ENCODE measurements at regions not wholly inside any gene's neighbourhood (a gene's known extent, or its start where the extent isn't known, plus 50 kb on each side); places are given as distances from the start of the nearest gene placed in this dataset.
A peak's percentile ranks its signal among the peaks of the same experiment; 100 is the strongest.

DNA sequence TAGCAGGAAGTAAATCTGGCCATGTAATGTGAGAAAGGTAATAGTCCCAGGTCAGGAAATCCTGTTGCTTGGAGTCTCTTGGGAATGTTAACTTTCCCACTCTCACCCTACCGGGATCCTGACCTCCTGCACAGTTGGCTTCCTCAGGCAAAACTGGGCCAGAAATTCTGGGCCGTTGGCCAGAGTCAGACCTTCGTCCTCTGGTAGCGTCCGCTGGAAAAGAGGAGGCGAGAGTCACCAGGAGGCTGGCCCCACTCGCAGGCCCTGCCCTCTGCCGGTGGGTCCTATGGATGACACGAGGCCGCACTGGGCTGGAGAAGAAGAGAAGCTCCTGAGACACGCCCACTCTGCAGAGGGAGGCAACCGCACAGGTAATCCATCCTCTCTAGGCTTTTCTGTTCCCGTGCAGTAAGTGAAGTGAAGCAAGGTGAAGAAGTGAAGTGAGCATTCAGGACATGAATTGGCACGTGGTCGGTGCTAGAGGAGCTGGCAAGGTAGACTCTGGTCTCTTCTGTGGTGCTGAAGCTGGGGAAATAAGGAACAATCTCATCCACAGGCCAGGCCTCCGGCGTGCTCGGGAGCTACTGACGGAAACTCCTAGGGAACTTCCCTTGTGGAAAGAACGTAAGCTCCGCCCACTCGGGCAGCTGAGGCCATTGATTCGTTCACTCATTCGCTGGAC lies 182.7 kb upstream of the GLI2 start:
- peak; percentile 99 for DNase-seq

DNA sequence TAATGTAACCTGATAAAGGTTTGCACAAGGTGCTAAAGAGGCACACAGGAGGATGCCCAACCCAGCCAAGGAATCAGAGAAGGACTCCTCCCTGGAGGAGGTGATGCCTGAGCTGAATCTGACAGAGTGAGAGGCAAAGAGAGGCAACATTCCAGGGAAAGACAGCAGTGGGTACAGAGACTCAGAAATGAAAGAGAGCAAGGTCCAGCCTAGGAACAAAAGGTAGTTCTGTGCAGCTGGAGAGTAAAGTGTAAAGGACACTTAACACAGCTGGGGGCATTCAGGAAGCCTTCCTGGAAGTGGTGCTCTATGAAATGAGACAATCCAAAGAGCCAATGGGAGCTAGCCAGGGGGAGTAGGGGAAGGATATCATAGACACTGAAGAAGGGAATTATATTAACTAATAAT lies 181.0 kb upstream of the GLI2 start:
- no peak for DNase-seq

DNA sequence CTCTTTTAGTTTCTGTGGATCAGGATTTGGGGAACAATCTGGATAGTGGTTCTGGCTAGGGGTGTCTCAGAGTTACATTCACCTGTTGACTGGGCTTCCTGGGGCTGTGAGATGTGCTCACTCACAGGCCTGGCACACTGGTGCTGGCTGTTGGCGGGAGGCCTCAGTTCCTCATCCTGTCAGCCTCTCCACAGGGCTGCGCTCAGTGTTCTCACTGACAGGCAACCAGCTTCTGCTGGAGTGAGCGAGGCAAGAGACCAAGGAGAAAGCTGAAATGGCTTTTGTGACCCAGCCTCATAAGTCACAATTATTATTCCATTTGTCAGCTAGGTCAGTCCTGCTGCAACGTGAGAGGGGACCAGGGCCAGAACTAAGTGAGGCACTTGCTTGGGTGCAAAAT lies 180.6 kb upstream of the GLI2 start:
- no peak for DNase-seq

DNA sequence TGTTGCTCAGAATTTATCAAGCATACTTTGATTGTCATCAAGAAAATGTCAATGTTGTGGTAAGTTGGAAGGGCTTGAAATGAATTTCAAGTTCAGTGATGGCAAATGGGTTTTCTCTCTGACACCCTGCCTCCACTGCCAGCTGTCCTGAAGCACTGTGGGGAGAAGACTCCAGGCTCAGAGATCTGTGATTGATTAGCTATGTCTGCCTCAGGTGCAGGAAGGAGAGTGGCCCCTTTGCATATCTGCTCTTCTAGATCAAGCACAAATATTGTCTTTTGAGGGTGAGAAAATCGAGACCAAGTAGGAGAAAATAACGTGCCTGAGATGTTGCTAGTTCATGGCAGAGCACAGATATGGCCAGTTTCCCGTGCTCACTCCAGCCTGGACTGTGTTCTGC lies 178.8 kb upstream of the GLI2 start:
- DNase-seq: no peak

DNA sequence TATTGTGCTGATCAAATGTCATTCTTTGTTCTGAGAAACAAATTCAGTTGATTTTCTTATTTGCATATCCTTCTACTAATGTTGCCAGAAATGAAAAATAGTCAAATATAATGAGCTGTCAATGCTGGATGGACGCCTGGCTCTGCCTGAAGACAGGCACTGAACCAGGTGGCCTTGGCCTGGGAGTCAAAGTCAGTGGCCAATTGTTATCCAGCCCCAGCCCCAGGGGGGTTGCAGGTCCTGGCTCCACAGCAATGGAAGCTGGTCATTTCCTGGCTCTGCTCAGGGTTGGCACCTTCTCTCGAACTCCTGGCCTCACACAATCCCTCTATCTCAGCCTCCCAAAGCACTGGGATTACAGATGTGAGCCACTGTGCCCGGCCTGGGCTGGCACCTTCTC lies 176.8 kb upstream of the GLI2 start:
- DNase-seq: no peak

DNA sequence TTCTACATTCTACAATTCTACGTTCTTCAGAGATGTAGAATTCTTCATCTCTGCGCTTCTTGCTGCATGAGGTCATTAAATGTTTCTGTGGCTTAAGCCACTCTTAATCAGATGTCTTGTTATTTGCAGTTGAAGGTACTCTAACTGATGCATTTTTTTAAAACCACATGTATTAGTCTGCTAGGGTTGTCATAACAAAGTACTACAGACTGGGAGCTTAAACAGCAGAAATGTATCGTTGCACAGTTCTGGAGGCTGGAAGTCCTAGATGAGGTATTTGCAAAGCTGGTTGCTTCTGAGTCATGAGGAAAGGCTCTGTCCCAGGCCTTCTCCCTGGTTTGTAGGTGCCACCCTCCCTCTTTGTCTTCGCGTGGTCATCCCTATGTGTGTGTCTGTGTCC lies 176.3 kb upstream of the GLI2 start:
- no peak for DNase-seq

DNA sequence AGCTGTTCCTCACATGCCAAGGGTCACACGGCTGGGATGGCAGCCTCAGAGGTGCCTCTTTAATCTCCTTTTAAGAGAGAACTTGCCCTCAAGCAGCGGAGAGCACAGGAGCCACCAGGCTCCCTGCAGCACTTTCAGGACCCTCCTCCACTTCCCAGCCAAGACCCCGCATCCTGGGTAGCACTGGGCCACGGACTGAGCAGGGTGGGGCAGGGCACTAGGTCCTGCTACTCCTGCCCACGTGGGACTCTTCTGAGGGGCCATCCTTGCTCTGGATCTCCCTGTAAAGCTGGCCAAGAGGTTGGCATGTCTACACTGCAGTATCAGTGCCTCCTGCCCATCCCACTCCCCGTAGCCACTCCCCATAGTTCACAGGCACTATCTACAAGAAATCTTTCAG lies 175.3 kb upstream of the GLI2 start:
- no peak for DNase-seq

DNA sequence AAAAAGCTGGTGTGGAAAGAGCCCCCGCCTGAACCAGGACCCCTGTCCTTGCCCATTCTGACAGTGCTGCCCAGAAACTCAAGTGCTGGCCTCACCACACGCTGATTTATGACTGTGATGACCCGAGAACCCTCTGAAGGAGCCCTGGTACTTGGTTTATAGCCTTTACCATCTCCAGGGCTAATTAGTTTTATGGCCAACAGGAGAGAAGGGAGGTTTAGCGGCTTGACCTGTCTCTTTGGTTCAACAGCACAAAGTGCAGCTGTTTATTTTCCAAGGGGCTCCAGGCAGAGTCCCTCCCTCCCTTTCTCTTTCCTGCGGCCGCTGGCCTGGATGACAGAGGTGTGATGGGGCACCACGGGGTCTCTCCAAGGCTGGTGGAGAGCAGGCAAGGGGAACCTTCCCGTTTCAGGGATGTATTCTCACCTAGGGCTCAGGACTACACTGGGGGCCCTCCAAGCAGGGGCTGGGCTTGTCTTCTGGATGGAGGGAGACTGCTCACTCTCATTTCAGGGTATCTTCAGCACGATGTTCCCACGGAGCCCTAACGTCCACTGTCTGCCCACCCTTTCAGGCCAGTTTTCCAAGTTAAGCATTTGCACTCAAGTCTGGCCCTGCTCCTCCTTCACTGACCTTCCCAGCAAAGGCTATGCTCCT lies 174.2 kb upstream of the GLI2 start:
- DNase-seq: no peak

DNA sequence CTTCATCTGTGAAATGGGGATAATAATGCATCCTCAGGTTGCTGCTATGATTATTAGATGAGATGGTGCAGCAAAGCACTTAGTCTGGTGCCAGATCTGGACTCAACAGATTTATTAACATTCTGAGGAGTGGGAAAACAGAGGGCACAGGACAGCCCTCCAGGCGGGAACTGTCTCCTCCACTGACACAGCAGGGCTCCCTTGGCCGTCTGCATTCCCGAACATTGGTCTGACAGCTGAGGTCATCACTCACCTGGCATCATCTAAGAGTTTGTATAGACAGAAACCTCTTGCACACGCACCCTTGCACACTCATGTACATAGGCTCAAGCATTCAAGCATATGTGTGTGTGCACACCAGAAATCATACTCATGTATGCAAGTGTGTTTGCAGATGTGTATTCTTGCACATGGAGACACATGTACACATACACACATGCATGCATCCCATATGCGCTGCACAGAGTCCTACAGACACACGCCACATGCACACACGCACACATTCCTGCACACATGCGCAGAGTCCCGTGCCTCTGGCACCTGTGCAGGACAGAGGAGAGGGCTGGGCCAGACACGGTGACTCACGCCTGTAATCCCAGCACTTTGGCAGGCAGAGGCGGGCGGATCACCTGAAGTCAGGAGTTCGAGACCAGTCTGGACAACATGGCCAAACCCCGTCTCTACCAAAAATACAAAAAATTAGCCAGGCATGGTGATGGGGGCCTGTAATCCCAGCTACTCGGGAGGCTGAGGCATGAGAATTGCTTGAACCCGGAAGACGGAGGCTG lies 173.3 kb upstream of the GLI2 start:
- DNase-seq: no peak

DNA sequence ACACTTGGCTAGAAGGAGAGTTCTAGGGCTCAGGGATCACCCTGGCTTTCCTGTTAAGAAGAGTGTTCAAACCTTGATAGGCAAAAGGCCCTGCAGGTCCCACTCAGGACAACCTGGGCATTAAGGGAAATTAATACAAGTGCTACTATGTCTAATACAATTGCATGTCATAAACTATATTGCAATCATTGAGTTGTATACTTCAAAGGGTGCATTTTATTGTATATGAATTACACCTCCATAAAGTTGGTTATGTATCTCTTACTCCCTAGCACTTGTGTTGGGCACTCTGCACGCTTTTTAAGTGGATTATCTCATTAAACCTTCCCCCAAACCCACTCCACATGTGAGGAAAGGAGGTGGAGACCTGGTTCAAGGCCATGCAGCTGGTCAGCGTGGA lies 172.1 kb upstream of the GLI2 start:
- DNase-seq: no peak

DNA sequence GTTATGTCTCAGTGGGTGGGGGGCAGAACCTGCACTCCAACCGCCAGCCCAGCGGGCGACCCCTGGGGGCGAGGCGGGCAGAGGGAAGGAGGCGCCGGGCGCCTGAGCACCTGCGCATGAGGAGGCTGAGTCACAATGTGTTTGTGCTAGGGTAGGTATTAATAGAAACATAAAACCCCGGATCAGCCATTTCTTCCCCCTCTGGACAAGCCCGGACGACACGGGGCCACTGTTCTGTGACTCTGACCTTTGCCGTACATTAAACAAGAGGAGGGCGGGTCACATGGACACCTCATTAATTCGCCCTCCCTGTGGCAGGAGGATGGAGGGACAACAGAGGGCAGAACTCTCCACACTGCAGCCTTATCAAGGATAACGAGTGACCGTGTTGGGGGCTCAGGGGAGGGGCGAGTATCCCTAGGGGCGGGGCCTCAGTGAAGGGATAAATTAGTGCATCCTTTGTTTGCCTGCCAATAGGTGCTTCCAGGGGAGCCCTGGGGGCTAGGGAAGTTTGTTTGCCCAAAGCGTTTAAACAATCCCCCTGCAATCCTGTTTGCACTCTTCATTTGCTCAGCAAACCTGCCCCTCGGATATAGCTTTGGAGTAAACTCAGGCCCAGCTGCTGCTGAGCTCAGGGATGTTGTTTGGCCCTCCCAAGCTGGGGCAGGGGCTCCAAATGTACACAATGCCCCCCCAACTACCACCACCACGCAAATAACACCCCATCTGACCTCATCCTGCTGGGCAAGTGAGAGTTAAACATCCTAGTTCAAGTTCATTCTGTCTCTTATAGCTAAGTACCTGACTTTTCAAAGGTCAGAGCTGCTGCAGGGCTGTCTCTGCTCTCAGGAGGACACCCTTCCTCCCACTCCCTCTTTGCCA lies 171.2 kb upstream of the GLI2 start:
- no peak for DNase-seq

DNA sequence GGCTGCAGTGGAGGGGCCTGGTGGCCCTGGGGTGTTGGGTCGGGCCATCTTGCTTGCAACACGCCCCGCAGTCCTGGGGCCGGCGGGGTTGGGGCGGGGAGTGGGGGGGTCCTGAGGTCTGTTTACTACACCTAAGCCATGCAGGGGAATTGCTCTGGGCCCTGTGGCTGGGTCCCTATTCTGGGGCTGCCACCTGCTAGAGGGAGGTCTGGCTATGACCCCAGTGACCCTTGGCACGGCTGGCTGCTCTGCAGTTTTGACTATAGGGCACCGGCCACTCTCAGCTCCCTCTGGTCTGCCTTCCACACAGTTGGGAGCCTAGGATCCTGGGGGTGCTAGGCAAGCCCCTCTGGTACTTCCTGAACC lies 170.6 kb upstream of the GLI2 start:
- DNase-seq: no peak

DNA sequence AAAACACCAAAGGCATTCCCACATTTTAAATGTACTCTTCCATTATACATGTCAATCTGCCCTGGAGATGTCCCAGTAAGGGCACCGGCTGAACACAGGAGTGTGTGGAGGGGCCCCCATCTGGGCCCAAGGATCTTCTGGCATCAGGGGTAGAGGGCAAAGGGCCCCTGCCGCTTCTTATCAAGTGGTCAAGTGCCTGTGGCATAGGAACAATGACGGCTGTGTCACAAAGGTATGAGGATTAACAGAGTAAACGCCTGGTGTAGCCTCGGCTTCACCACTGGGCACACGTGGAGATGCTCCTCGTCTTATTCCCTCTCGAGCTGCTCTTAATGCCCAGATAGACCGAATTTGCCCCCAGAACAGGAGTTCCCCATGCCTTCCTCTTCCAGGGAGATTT lies 169.7 kb upstream of the GLI2 start:
- no peak for DNase-seq

DNA sequence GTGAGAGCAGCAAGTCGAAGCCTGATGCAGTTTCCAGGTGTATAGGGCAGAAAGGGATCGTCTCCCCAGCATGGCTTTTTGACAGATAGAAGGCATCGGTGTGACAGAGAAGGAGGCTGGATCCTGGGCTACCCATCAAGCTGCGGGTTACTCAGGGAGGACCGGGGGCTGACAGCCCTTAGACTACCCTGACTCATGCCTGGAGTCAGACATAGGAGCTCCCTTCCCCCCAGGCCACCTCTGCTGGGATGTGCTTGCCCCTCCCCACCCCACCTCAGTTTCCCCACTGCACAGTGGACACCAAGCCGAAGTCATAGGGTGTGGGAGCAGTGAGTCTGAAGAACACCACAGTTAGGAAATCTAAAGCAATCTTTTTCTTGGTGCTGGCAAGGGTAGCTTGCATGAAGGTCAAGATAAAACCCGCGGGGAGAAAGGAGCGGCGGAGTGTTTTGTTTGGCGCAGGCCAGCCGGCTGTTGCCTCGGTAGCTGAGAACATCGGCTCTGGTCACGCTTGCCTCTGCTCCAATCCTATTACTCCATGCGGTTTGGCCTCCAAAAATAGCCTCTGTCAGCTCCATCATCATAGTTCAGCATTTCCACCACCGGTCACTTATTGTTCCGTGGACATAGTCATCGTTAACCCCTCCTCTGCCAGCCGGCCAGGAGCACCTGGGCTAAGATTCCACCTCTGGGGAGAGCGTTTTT lies 169.2 kb upstream of the GLI2 start:
- DNase-seq: peak; percentile 84

DNA sequence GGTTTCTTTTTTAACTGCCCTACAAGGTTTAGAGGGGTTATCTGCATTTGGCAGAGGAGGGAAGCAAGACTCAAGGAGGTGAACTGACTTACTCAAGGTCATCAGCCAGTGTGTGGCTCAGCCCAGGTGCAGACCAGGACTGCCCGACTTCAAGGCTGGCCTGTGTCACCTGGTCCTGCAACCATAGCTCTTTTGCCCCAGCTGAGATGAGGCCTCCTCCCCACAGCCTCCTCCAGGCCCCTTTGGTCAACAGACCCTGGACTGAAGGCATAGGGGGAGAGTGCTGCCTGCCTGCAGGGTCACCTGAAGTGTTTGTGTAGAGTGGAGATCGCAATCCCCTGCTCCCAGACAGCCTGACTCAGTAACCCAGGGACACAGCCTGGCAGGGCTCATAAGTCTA lies 168.5 kb upstream of the GLI2 start:
- no peak for DNase-seq

DNA sequence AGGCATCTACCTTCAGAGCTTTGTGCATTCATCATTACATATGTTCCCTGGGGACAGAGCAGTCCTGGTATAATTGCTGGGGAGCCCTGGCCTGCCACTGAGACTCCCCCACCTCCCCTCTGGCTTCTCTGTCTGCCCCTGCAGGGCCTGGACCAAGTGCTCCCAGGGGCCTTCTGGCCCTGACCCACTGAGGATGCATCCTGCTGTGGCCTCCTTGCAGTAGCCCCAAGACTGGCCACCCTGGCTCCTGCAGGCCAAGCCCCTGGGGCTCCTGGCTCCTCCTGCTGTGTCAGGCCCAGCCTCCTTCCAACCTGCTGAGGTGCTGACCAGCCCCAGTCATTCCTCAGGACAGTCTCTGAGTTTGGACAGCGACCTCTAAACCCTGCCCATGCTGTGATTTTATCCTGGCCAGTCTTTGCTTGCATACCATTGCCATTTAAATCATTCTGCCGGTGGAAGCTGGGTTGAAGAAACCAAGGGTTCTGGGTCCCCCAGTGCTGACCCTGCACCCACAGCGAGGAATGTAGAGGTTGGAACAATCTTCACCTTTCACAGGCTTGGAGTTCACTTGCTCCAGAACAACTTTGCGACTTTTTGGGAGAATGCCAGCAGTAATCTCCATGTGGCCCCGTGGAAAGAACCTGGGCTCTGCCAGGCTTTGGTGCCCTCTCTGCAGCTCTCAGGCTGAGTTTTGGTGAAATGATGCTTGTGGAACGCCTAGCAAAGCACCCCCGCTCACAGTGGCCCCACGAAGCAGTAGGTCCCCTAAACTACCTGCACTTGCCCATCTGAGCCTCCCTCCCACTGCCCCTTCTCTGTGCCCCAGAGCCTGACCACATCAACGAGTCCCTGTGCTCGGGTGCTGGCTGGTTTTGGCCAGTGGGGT lies 167.3 kb upstream of the GLI2 start:
- DNase-seq: no peak

DNA sequence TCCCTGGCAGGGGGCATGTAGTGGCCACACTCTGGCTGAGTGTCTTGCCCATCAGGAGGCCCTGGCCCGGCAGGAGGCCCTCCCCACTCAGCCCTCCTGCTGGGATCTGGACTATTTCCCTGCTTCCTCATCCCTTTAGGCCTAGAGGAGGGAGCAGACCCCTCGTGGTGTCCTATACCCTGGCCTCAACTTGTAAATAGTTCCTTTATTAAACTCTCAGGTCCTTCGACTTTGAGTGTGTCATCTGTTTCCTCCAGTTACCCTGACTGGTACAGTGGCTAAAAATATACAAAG lies 166.7 kb upstream of the GLI2 start:
- no peak for DNase-seq

DNA sequence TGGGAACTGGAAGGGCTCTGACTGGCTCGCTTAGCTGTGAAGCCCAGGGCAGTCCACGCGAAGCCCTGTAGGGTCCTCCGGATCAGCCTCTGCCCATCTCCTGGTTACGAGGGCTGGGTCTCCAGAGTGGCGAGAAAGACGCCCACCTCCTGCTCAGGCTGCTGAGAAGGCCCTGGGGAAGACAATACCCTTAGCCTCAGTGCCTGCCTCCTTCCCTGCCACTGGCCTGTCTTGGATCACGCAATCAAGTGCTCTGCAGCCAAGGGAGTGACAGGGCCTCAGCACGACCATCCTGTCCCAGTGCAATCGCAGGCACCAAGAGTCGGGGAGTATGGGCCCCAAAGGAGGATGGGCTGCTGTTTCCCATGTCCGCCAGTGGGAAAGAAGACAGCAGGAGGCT lies 165.7 kb upstream of the GLI2 start:
- no peak for DNase-seq

DNA sequence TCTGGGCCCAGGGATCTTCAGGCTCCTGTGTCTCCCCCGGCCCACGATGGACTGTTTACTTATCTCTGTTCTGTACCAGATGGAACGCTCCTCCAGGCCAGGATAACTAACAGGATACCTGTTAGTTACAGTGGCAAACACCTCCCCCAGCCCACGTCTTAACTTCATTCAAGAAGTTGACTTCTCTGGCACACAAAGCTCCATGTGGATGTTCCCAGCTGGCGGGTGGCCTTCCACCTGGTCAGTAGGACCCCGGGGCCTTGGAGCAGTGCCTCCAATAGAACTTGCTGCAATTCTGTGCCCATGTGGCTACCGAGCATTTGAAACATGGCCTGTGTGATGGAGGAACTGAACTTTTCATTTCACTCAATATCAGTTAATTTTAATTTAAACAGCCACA lies 165.1 kb upstream of the GLI2 start:
- DNase-seq: no peak

DNA sequence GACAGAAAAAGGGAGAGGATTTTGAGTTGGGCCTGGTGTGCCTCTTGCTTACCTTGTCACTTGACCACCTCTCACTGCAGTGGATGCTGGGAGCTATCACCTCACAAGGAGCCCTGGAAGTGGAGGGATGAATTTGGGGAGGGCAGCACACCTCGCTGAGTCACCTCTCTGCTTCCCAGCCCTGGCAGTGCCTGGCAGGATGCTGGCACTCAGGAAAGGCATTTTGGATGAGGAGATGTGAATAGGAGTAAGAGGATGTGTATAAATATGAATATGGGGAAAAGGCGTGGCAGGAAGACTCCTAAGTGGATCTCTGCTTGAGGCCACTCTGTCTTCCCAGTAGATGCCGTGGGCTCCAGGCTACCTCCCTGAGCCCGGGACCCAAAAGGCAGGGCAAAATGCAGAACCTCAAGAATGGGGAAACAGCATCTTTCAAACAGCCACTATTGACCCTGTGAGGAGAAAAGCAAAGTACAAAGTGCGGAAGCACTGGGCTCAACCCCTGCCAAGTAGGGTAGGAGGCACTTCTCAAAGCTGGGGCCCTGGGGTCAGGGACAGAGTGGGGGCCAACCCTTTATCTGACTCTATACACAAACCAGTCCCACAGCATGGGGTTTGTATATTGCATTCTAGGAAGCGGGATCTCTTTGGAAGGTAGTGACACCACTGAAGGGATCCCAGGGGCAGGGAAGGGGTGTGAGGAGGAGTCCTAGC lies 164.5 kb upstream of the GLI2 start:
- no peak for DNase-seq

DNA sequence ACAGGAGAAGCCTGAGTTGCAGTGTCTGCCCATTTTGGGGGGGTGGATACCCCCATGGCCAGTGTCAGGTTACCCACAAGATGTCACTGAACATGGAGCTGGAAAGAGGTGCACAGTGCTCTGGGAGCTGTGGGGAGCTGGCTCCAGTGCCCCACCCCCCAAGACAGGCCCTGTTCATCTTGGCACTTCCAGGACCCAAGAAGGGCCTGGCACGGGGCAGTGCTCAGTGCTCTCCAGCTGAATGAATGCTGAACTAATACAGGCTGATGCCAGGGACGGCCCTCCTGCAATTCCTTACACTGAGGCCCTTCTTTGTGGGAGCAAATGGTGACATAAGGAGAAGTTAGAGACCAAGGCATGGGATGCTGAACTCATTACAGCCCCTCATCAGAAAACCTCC lies 163.4 kb upstream of the GLI2 start:
- DNase-seq: no peak

All from dermis blood vessel endothelial cell (primary cell).